ENCODE measurements at regions not wholly inside any gene's neighbourhood (a gene's known extent, or its start where the extent isn't known, plus 50 kb on each side); places are given as distances from the start of the nearest gene placed in this dataset.

- Mint-ChIP-seq H3K4me1 (ENCODE audit: low read depth) (no peaks in the 10 kb centered on the region), H3K9me3 (no peaks in the 10 kb centered on the region), H3K4me3 (no peak overlapping the region), H3K27me3 (peaks cover 26% of the 10 kb centered on the region), H3K36me3 (ENCODE audit: low read depth) (no peaks in the 10 kb centered on the region), H3K27ac (no peak overlapping the region)
- H3K36me3 ChIP-seq (ENCODE audit: insufficient read depth, low read length) = no peaks in the 10 kb centered on the region
- DNase-seq (no peak), ATAC-seq (ENCODE audit: poor library complexity) (no peak)
- H3K4me3 ChIP-seq (ENCODE audit: low read length) = no peak overlapping the region
- TF ChIP-seq CTCF (IDR thresholded peaks at IDR 0.05) = no peak
- intact Hi-C loops (cut with DNase I, micrococcal nuclease) = no loop called here
- ChIA-PET POLR2A (no interaction called here), CTCF (no interaction called here)
- H3K27ac ChIP-seq (ENCODE audit: low read depth in 1 of 2, low read length in 2 of 2) = no peak overlapping the region
- no peaks in the 10 kb centered on the region for H3K4me1 ChIP-seq (ENCODE audit: insufficient read depth, low read length)
- peaks cover 0 to 3% of the 10 kb centered on the region in 2 experiments for H3K27me3 ChIP-seq (ENCODE audit: control insufficient read depth in 1 of 2, insufficient read depth in 2 of 2, low read length in 2 of 2)
- no peaks in the 10 kb centered on the region for H3K9me3 ChIP-seq (ENCODE audit: control insufficient read depth in 1 of 2, insufficient read depth in 1 of 2, low read length in 2 of 2)
Observed at GRCh38 chr11:120025606-120026335, 112.1 kb downstream of the TRIM29 start.

- no peaks in the 10 kb centered on the region for H3K36me3 Mint-ChIP-seq (ENCODE audit: low read depth)
- no peak for ATAC-seq (ENCODE audit: poor library complexity)
- H3K27ac ChIP-seq (ENCODE audit: low read depth in 1 of 2, low read length in 2 of 2) = no peak overlapping the region
- H3K36me3 ChIP-seq (ENCODE audit: insufficient read depth, low read length) = no peaks in the 10 kb centered on the region
- peaks cover 0 to 4% of the 10 kb centered on the region in 2 experiments for H3K27me3 ChIP-seq (ENCODE audit: control insufficient read depth in 1 of 2, insufficient read depth in 2 of 2, low read length in 2 of 2)
- ChIA-PET CTCF (no interaction called here), POLR2A (no interaction called here)
- TF ChIP-seq CTCF (IDR thresholded peaks at IDR 0.05) = no peak
- no peaks in the 10 kb centered on the region for H3K9me3 ChIP-seq (ENCODE audit: control insufficient read depth in 1 of 2, insufficient read depth in 1 of 2, low read length in 2 of 2)
- no peaks in the 10 kb centered on the region for H3K4me1 ChIP-seq (ENCODE audit: insufficient read depth, low read length)
- H3K4me1 Mint-ChIP-seq (ENCODE audit: low read depth) = no peaks in the 10 kb centered on the region
- intact Hi-C loops (cut with DNase I, micrococcal nuclease) = no loop called here
- peaks cover 31% of the 10 kb centered on the region for H3K27me3 Mint-ChIP-seq
- no peaks in the 10 kb centered on the region for H3K9me3 Mint-ChIP-seq
- DNase-seq = no peak
- H3K4me3 ChIP-seq (ENCODE audit: low read length) = no peak overlapping the region
- no peak overlapping the region for H3K27ac Mint-ChIP-seq
- no peak overlapping the region for H3K4me3 Mint-ChIP-seq
Observed at GRCh38 chr11:120024586-120024985, 113.3 kb downstream of the TRIM29 start.

- Histone ChIP-seq H3K4me3 (ENCODE audit: low read length) (no peak overlapping the region), H3K36me3 (ENCODE audit: insufficient read depth, low read length) (no peaks in the 10 kb centered on the region), H3K27me3 (ENCODE audit: control insufficient read depth in 1 of 2, insufficient read depth in 2 of 2, low read length in 2 of 2) (peaks cover 0 to 8% of the 10 kb centered on the region in 2 experiments), H3K9me3 (ENCODE audit: control insufficient read depth in 1 of 2, insufficient read depth in 1 of 2, low read length in 2 of 2) (no peaks in the 10 kb centered on the region), H3K27ac (ENCODE audit: low read depth in 1 of 2, low read length in 2 of 2) (no peak overlapping the region), H3K4me1 (ENCODE audit: insufficient read depth, low read length) (no peaks in the 10 kb centered on the region)
- ATAC-seq (ENCODE audit: poor library complexity) (no peak), DNase-seq (no peak)
- Mint-ChIP-seq H3K27ac (no peak overlapping the region), H3K9me3 (no peaks in the 10 kb centered on the region), H3K27me3 (peaks cover 32% of the 10 kb centered on the region), H3K4me1 (ENCODE audit: low read depth) (no peaks in the 10 kb centered on the region), H3K4me3 (no peak overlapping the region), H3K36me3 (ENCODE audit: low read depth) (no peaks in the 10 kb centered on the region)
- intact Hi-C loops (cut with DNase I, micrococcal nuclease) = no loop called here
- POLR2A ChIA-PET = no interaction called here
- CTCF ChIA-PET = no interaction called here
- TF ChIP-seq CTCF (IDR thresholded peaks at IDR 0.05) = no peak
Observed at GRCh38 chr11:120024046-120024445, 113.9 kb downstream of the TRIM29 start.
